Endodermal cell (in vitro differentiated cells): ENCODE measurements at regions not wholly inside any gene's neighbourhood (a gene's known extent, or its start where the extent isn't known, plus 50 kb on each side); places are given as distances from the start of the nearest gene placed in this dataset.

ENCODE experiments used
- DNase-seq: peaks from one replicate; pipeline ENCODE4 v3.0.0-alpha.2; 2017
- H3K27ac ChIP-seq: 2 replicates; pipeline ENCODE4 v1.5.1; 2013; ENCODE audit warnings: mild to moderate bottlenecking, low read depth, low read length, moderate library complexity
- H3K27me3 ChIP-seq: 2 replicates; pipeline ENCODE4 v1.6.1; 2013; ENCODE audit warnings: mild to moderate bottlenecking, low read length, moderate library complexity; ENCODE audit not compliant: insufficient read depth, control insufficient read depth, poor library complexity, severe bottlenecking
- H3K36me3 ChIP-seq: 2 replicates; pipeline ENCODE4 v1.7.0; 2013; ENCODE audit warnings: mild to moderate bottlenecking, low read length, moderate library complexity; ENCODE audit not compliant: control insufficient read depth, insufficient read depth
- H3K4me1 ChIP-seq: one replicate; pipeline ENCODE4 v1.7.0; 2013; ENCODE audit warnings: low read length; ENCODE audit not compliant: control insufficient read depth, insufficient read depth
- H3K4me3 ChIP-seq: 2 replicates; pipeline ENCODE4 v1.5.1; 2013; ENCODE audit warnings: mild to moderate bottlenecking, low read length, moderate library complexity
- H3K9ac ChIP-seq: 2 replicates; pipeline ENCODE4 v1.6.1; 2013; ENCODE audit warnings: mild to moderate bottlenecking, low read length, moderate library complexity; ENCODE audit not compliant: poor library complexity, severe bottlenecking; ENCODE audit errors: extremely low read depth
- H3K9me3 ChIP-seq: 2 replicates; pipeline ENCODE4 v1.6.1; 2013; ENCODE audit warnings: mild to moderate bottlenecking, low read length, moderate library complexity; ENCODE audit not compliant: control insufficient read depth
- H3K27ac Mint-ChIP-seq: 2 replicates; pipeline ENCODE4 v1.8.0; 2020; ENCODE audit warnings: mixed read lengths
- H3K27me3 Mint-ChIP-seq: 2 replicates; pipeline ENCODE4 v1.8.0; 2021; ENCODE audit warnings: mild to moderate bottlenecking, mixed read lengths; ENCODE audit not compliant: insufficient read depth
- H3K36me3 Mint-ChIP-seq: 2 replicates; pipeline ENCODE4 v1.8.0; 2020; ENCODE audit warnings: low read depth, mixed read lengths
- H3K4me1 Mint-ChIP-seq: 2 replicates; pipeline ENCODE4 v1.8.0; 2020; ENCODE audit warnings: mixed read lengths
- H3K4me3 Mint-ChIP-seq: 2 replicates; pipeline ENCODE4 v1.8.0; 2020; ENCODE audit warnings: mild to moderate bottlenecking, moderate library complexity, mixed read lengths
- H3K9me3 Mint-ChIP-seq: 2 replicates; pipeline ENCODE4 v1.8.0; 2020; ENCODE audit warnings: mild to moderate bottlenecking, mixed read lengths
- WGBS, 2 experiments: methylation state at CpG; one replicate each; pipeline versions ENCODE4 v1.1.5 to v1.1.7; 2013; ENCODE audit warnings: missing lambda C conversion rate in 2 of 2, mixed read lengths in 1 of 2; ENCODE audit not compliant: insufficient coverage in 1 of 2, insufficient read length in 1 of 2; 5-methylcytosine and 5-hydroxymethylcytosine counted together
- TF ChIP-seq, protein P1 (sequence below): fragments of 200-600 bp; sonication (generic); conservative IDR thresholded peaks from 2 replicates; pipeline ENCODE4 v1.5.0; 2021; ENCODE audit warnings: antibody characterized with exemption, mild to moderate bottlenecking

DNA sequence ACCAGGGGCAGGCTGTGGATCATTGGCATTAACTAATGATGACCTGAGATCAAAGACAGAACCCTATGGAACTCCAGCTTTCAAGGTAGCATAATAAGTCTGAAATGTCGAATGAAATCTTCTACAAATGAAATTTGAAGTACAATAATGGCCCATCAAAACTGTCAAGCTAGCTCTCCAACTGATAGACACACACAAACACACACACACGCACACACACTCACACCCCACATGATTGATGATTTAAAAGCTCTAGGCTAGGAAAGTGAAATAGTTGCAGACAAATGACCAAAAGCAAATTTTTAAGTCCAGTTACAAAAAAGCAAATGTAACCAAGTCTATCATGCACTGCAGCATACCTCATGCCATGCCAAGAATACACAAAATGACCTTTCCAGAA lies 655.7 kb downstream of the C4orf33 start:
- no peaks in the 10 kb centered on the region for H3K36me3 ChIP-seq
- no peaks in the 10 kb centered on the region for H3K36me3 Mint-ChIP-seq
- H3K9me3 ChIP-seq, result no peaks in the 10 kb centered on the region
- no peak overlapping the region for H3K27ac ChIP-seq
- no peak overlapping the region for H3K27ac Mint-ChIP-seq
- H3K27me3 Mint-ChIP-seq, result peaks cover 1% of the 10 kb centered on the region
- H3K4me1 ChIP-seq, result no peaks in the 10 kb centered on the region
- TF ChIP-seq, protein P1, sequence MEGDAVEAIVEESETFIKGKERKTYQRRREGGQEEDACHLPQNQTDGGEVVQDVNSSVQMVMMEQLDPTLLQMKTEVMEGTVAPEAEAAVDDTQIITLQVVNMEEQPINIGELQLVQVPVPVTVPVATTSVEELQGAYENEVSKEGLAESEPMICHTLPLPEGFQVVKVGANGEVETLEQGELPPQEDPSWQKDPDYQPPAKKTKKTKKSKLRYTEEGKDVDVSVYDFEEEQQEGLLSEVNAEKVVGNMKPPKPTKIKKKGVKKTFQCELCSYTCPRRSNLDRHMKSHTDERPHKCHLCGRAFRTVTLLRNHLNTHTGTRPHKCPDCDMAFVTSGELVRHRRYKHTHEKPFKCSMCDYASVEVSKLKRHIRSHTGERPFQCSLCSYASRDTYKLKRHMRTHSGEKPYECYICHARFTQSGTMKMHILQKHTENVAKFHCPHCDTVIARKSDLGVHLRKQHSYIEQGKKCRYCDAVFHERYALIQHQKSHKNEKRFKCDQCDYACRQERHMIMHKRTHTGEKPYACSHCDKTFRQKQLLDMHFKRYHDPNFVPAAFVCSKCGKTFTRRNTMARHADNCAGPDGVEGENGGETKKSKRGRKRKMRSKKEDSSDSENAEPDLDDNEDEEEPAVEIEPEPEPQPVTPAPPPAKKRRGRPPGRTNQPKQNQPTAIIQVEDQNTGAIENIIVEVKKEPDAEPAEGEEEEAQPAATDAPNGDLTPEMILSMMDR, result no peak
- H3K4me3 Mint-ChIP-seq, result no peak overlapping the region
- no peak for DNase-seq
- no peaks in the 10 kb centered on the region for H3K27me3 ChIP-seq
- no peak overlapping the region for H3K9ac ChIP-seq
- no peak overlapping the region for H3K4me3 ChIP-seq
- WGBS, 2 experiments, result 88% methylated on average over 2 of the region's 2 CpGs; no CpG with 5 or more reads in 1 of the 2 experiments
- H3K4me1 Mint-ChIP-seq, result no peaks in the 10 kb centered on the region
- no peaks in the 10 kb centered on the region for H3K9me3 Mint-ChIP-seq

DNA sequence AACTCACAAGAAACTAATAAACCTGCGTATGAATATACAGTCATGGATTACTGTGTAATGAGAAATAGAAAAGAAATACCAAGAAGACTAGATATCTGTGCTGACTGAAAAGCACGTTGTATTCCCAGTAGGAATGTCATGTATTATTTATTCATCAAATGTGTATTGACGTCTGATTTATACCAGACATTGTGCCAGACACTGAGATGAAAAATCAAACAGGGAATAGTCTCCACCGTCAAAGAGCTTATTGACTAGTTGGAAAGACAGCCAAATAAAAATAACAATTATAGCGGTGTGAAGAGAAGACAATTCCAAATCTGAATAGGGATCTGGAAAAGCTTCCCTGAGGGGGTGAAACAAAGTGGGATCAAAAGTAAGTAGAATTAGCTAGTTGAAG lies 687.6 kb downstream of the C4orf33 start:
- no peak overlapping the region for H3K9ac ChIP-seq

DNA sequence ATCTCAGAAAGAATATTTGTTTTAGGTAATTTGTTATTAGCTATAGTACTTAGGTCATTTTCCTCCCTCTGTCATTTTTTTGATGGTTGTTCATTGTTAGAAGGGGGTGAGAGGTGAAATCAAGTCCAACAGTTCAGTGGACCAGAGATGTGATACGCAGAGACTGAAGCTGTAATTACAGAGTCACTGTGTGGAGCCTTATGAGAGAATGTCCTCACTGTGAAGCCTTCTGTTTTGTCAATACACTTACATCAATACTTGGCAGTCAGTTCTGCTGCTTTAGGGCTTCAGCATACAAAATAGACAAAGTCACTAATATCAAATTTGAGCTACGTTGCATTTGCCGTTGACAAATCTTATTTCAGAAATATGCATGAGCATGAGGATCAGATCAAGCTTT lies 692.5 kb downstream of the C4orf33 start:
- 96 to 100% methylated on average over 2 to 3 of the region's 3 CpGs for WGBS, 2 experiments
- no peak for DNase-seq
- Histone ChIP-seq H3K4me3 (no peak overlapping the region), H3K4me1 (no peaks in the 10 kb centered on the region), H3K36me3 (no peaks in the 10 kb centered on the region), H3K9ac (no peak overlapping the region), H3K27ac (no peak overlapping the region), H3K9me3 (no peaks in the 10 kb centered on the region), H3K27me3 (no peaks in the 10 kb centered on the region)
- Mint-ChIP-seq H3K36me3 (no peaks in the 10 kb centered on the region), H3K4me1 (peaks cover under 1% of the 10 kb centered on the region), H3K4me3 (no peak overlapping the region), H3K27me3 (no peaks in the 10 kb centered on the region), H3K27ac (no peak overlapping the region), H3K9me3 (no peaks in the 10 kb centered on the region)
- TF ChIP-seq, protein P1, result no peak

More for the DNA sequence above, 687.6 kb downstream of the C4orf33 start:
- Mint-ChIP-seq H3K27me3 (no peaks in the 10 kb centered on the region), H3K4me3 (no peak overlapping the region), H3K27ac (no peak overlapping the region), H3K36me3 (no peaks in the 10 kb centered on the region), H3K9me3 (no peaks in the 10 kb centered on the region), H3K4me1 (peaks cover 2% of the 10 kb centered on the region)
- H3K9me3 ChIP-seq, result no peaks in the 10 kb centered on the region
- no peak overlapping the region for H3K4me3 ChIP-seq
- H3K4me1 ChIP-seq, result no peaks in the 10 kb centered on the region
- no peaks in the 10 kb centered on the region for H3K27me3 ChIP-seq
- no peak overlapping the region for H3K27ac ChIP-seq
- no peak for DNase-seq
- 97 to 98% methylated on average over 4 to 5 of the region's 5 CpGs for WGBS, 2 experiments
- H3K36me3 ChIP-seq, result no peaks in the 10 kb centered on the region
- TF ChIP-seq, protein P1, result no peak
